SK-N-DZ (cell line): ENCODE measurements at regions not wholly inside any gene's neighbourhood (a gene's known extent, or its start where the extent isn't known, plus 50 kb on each side); places are given as distances from the start of the nearest gene placed in this dataset.
"Not testable (repeated sequence)": the region's sequence is repeated elsewhere in the genome, so short reads cannot be mapped to it uniquely, and the experiment has no call there.

ENCODE experiments used
- DNase-seq: peaks from one replicate; pipeline ENCODE4 v3.0.0-alpha.2; 2015; ENCODE audit warnings: low spot score

- DNase-seq = no peak
Observed at GRCh38 chr2:193891023-193891422, 1696.3 kb upstream of the TMEFF2 start.

GRCh38 chr2:193885419-193885818 lies 1690.7 kb upstream of the TMEFF2 start:
- DNase-seq = no peak

GRCh38 chr2:193883820-193884219 lies 1689.1 kb upstream of the TMEFF2 start:
- DNase-seq = no peak

GRCh38 chr2:193876980-193877379 lies 1682.2 kb upstream of the TMEFF2 start:
- no peak for DNase-seq

GRCh38 chr2:193869564-193869963 lies 1674.8 kb upstream of the TMEFF2 start:
- no peak for DNase-seq

GRCh38 chr2:193868833-193869232 lies 1674.1 kb upstream of the TMEFF2 start:
- DNase-seq = no peak

- no peak for DNase-seq
Observed at GRCh38 chr2:193868132-193868531, 1673.4 kb upstream of the TMEFF2 start.

- DNase-seq = peak; percentile 6
Observed at GRCh38 chr2:193867454-193867853, 1672.7 kb upstream of the TMEFF2 start.

- DNase-seq = no peak
Observed at GRCh38 chr2:193861557-193861956, 1666.8 kb upstream of the TMEFF2 start.

DNA sequence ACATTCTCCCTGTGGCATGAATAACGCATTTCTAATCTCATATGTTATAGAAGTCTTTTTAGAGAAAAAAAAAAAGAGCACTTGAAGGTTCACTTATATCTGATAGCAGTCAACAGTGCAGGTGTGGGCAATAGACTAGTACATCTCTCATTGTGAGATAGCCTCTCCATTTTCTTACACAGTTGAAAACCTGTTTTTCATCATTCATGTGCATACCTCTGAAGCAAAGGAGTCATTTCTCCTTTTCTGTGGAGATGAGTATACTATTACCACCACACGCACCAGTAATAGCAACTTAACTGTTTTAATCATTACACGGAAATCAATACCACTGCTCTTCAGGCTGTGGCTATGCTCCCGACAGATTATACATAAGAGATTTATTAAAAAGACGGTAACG lies 1653.3 kb upstream of the TMEFF2 start:
- DNase-seq = no peak

DNA sequence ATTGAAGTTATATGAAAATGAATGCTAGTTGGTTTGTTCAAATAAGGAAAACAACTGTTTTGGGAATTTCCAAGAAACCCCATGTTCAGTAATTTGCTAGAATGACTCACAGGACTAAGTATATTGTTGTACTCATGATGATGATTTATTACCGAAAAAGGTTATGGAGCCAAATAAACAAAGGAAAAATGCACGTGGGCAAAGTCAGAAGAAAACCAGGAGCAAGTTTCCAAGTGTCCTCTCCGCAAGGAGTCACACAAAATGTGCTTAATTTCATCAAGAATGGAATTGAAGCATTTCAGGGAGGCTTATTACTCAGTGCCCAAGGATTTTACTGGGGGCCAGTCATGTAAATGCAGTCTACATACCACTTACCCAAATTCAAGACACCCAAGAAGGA lies 1652.4 kb upstream of the TMEFF2 start:
- no peak for DNase-seq

GRCh38 chr2:193845604-193846003 lies 1650.9 kb upstream of the TMEFF2 start:
- DNase-seq = no peak

- DNase-seq = no peak
Observed at GRCh38 chr2:193843675-193844074, 1648.9 kb upstream of the TMEFF2 start.

DNA sequence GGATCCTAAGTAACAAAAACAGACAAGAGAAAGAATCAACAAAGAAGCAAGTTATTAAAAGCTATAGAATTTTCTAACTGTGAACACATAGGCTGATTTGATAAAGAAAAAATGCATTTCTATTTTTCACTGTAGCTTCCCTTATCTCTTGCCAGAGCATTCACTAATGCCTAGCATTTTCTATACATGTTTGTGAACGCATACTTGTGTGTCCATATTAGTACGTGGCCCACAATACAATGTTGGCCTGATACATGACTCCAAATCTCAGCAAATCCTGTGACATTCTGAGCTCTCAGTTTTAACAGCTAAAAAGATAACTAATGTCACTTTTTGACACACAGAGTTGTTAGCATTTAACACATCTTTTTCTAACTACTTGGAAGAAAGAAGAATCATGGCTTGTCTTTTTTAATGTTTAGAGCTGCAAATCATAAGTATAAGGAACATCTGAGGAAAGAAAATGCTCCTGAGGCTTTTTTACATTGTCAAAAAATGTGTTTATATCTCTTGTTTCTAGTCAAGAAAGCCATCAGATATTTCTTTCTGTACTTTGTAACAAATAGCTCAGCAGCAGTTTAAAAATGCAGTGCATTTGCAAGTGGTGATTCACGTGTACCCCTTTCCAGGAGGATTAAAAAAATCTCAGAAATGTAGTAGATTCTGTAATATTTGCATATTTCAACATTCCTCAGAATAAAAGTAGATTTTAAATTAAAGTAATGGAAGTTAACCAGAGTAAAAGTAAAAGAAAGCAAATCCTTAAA lies 1646.8 kb upstream of the TMEFF2 start:
- DNase-seq = no peak

- no peak for DNase-seq
Observed at GRCh38 chr2:193837111-193837738, 1642.5 kb upstream of the TMEFF2 start.

GRCh38 chr2:193836424-193837006 lies 1641.8 kb upstream of the TMEFF2 start:
- DNase-seq = not testable (repeated sequence)

DNA sequence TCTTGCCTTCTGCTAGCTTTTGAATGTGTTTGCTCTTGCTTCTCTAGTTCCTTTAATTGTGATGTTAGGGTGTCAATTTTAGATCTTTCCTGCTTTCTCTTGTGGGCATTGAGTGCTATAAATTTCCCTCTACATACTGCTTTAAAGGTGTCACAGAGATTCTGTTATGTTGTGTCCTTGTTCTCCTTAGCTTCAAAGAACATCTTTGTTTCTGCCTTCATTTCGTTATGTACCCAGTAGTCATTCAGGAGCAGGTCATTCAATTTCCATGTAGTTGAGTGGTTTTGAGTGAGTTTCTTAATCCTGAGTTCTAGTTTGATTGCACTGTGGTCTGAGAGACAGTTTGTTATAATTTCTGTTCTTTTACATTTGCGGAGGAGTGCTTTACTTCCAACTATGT lies 1639.2 kb upstream of the TMEFF2 start:
- not testable (repeated sequence) for DNase-seq

DNA sequence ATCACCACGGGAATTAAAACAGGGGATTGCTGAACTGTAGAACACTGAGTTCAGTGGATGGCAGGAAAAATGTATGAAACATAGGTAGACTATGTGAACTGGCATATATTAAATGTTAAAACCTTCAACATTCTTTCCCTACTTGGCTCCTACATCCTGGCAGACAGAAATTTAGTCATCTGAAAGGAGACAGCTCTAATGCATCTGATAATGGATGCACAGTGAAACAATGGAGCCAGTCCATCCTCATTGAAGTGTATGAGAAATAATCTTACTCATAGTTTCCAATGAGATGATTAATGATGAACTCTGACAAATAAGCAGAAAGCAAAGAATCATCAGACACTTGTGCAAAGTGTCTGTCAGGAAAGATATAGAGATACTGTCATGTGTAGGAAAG lies 1629.7 kb upstream of the TMEFF2 start:
- no peak for DNase-seq

GRCh38 chr2:193818801-193819499 lies 1624.2 kb upstream of the TMEFF2 start:
- DNase-seq = no peak

DNA sequence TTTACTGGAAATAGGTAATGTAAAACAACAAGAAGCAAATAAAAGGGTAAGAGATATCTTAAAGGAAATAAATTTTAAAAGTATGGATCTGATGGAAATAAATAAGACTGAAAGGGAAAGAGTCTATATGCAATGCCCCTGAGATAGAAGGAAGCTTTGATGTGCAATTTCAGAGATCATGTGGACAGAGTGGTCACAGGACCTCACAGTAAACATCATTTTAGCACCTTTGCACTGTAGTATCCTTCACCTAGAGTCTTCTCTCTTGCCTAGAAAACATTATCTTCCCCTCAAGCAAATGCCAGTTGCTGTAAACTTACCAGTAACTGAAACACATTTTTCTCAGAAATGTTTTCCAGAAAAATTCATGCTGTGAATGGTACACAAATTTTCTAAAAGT lies 1621.3 kb upstream of the TMEFF2 start:
- DNase-seq = no peak

- no peak for DNase-seq
Observed at GRCh38 chr2:193810533-193810932, 1615.8 kb upstream of the TMEFF2 start.

DNA sequence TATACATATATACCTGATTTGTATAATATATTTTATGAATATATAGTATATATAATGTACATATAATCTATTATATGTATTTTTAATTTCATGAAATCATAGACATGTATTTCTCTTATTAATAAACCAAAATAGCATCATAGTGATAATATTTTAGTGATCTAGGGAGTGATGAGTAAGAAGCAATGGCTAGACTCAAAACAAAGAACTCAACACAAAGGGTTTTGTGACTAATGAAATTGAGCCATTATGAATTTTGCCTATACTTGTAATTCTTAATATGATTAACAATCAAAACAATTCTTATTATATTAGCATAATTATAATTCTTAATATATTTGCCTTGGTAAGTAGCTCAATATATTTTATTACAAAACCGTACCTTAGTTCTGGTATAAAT lies 1614.1 kb upstream of the TMEFF2 start:
- DNase-seq = no peak
